AG04449 (cell line): ENCODE measurements at regions not wholly inside any gene's neighbourhood (a gene's known extent, or its start where the extent isn't known, plus 50 kb on each side); places are given as distances from the start of the nearest gene placed in this dataset.

Source experiments
- CTCF ChIA-PET: fragments of 350-600 bp; formaldehyde crosslinking; extraction: SDS; loops from one replicate; lab custom pipeline; 2021; ENCODE audit warnings: antibody characterized with exemption; lab: Yijun Ruan, JAX
- POLR2A ChIA-PET: fragments of 400-600, 350-600 bp; formaldehyde crosslinking; extraction: SDS; loops from one replicate; lab custom pipeline; 2020; ENCODE audit warnings: antibody characterized with exemption, inconsistent platforms; lab: Yijun Ruan, JAX
- DNase-seq: peaks from one replicate; pipeline ENCODE4 v3.0.0-alpha.2; 2010; ENCODE audit warnings: low read depth, low spot score
- H3K4me3 ChIP-seq: 2 replicates; pipeline ENCODE4 v1.5.1; 2011; ENCODE audit warnings: low read depth, mild to moderate bottlenecking, control low read depth, low read length
- CTCF ChIP-seq: IDR thresholded peaks from one replicate; pipeline ENCODE4 v1.5.1; 2011; ENCODE audit warnings: mild to moderate bottlenecking, moderate library complexity, low read length, control low read depth, inconsistent platforms; ENCODE audit not compliant: insufficient read depth; ENCODE audit errors: missing control alignments

- no peak for DNase-seq
- no peak for TF ChIP-seq CTCF
- no peak overlapping the region for H3K4me3 ChIP-seq
- POLR2A ChIA-PET = no interaction called here
- CTCF ChIA-PET = interaction anchor here (0.9 kb wide), 1 partner anchor 16 kb away, joined by 3 read pairs; no protein-coding TSS in a partner anchor
Measured at GRCh38 chr7:109532262-109532992, 962.8 kb downstream of the DNAJB9 start.

- CTCF ChIA-PET = no interaction called here
- no peak overlapping the region for H3K4me3 ChIP-seq
- no peak for DNase-seq
- POLR2A ChIA-PET = no interaction called here
- no peak for TF ChIP-seq CTCF
Measured at GRCh38 chr7:109545686-109546085, 976.0 kb downstream of the DNAJB9 start.

GRCh38 chr7:109549471-109550193, 980.0 kb downstream of the DNAJB9 start:
- no peak for TF ChIP-seq CTCF
- H3K4me3 ChIP-seq = no peak overlapping the region
- no peak for DNase-seq
- CTCF ChIA-PET = no interaction called here
- POLR2A ChIA-PET = no interaction called here

GRCh38 chr7:109552017-109552416, 982.3 kb downstream of the DNAJB9 start:
- POLR2A ChIA-PET = no interaction called here
- CTCF ChIA-PET = no interaction called here
- no peak for DNase-seq

GRCh38 chr7:109577265-109577664, 1007.6 kb downstream of the DNAJB9 start:
- ChIA-PET CTCF (no interaction called here), POLR2A (no interaction called here)
- H3K4me3 ChIP-seq = no peak overlapping the region
- no peak for TF ChIP-seq CTCF
- no peak for DNase-seq

More at GRCh38 chr7:109552017-109552416, 982.3 kb downstream of the DNAJB9 start:
- TF ChIP-seq CTCF = no peak
- no peak overlapping the region for H3K4me3 ChIP-seq

- H3K4me3 ChIP-seq = no peak overlapping the region
- TF ChIP-seq CTCF = no peak
- DNase-seq = no peak
- ChIA-PET POLR2A (no interaction called here), CTCF (no interaction called here)
Measured at GRCh38 chr7:109579901-109580300, 1010.2 kb downstream of the DNAJB9 start.
